GM12865 (cell line): ENCODE measurements at regions not wholly inside any gene's neighbourhood (a gene's known extent, or its start where the extent isn't known, plus 50 kb on each side); places are given as distances from the start of the nearest gene placed in this dataset.
A peak's percentile ranks its signal among the peaks of the same experiment; 100 is the strongest.

Source experiments
- DNase-seq: peaks from one replicate; pipeline ENCODE4 v3.0.0; 2010; ENCODE audit warnings: low read depth
- H3K4me3 ChIP-seq: 2 replicates; pipeline ENCODE4 v1.5.1; 2011; ENCODE audit warnings: mild to moderate bottlenecking, low read depth, low read length, control low read depth
- CTCF ChIP-seq: IDR thresholded peaks from 2 replicates; pipeline ENCODE4 v1.5.1; 2011; ENCODE audit warnings: low read length, control low read depth, low read depth, inconsistent platforms; ENCODE audit not compliant: insufficient read depth; ENCODE audit errors: missing control alignments

GRCh38 chr13:104784891-104785290 is 1718.7 kb upstream of the SLC10A2 start:
- no peak for TF ChIP-seq CTCF
- DNase-seq, result no peak
- no peak overlapping the region for H3K4me3 ChIP-seq

- no peak overlapping the region for H3K4me3 ChIP-seq
- DNase-seq, result peak; percentile 41
- TF ChIP-seq CTCF, result no peak
Observed at GRCh38 chr13:104782741-104783140, 1716.5 kb upstream of the SLC10A2 start.

- DNase-seq, result no peak
- TF ChIP-seq CTCF, result no peak
- no peak overlapping the region for H3K4me3 ChIP-seq
Observed at GRCh38 chr13:104779311-104779993, 1713.2 kb upstream of the SLC10A2 start.

GRCh38 chr13:104773775-104774174 is 1707.6 kb upstream of the SLC10A2 start:
- peak; percentile 61 for TF ChIP-seq CTCF
- DNase-seq, result peak; percentile 58

GRCh38 chr13:104769545-104769944 is 1703.3 kb upstream of the SLC10A2 start:
- no peak for TF ChIP-seq CTCF
- peak; percentile 4 for DNase-seq
- no peak overlapping the region for H3K4me3 ChIP-seq

More at GRCh38 chr13:104773775-104774174, 1707.6 kb upstream of the SLC10A2 start:
- no peak overlapping the region for H3K4me3 ChIP-seq

GRCh38 chr13:104766319-104766718 is 1700.1 kb upstream of the SLC10A2 start:
- TF ChIP-seq CTCF, result no peak
- no peak overlapping the region for H3K4me3 ChIP-seq
- no peak for DNase-seq

- no peak for DNase-seq
- no peak overlapping the region for H3K4me3 ChIP-seq
- no peak for TF ChIP-seq CTCF
Observed at GRCh38 chr13:104764600-104764999, 1698.4 kb upstream of the SLC10A2 start.
